ENCODE measurements at regions not wholly inside any gene's neighbourhood (a gene's known extent, or its start where the extent isn't known, plus 50 kb on each side); places are given as distances from the start of the nearest gene placed in this dataset.
"Not testable (repeated sequence)": the region's sequence is repeated elsewhere in the genome, so short reads cannot be mapped to it uniquely, and the experiment has no call there.

GRCh38 chr7:7005303-7005702, 177.0 kb upstream of the C1GALT1 start:
- TF ChIP-seq EZH2 (IDR thresholded peaks at IDR 0.05; ENCODE audit: borderline replicate concordance, low read depth, low read length, severe bottlenecking) (no peak), CTCF (IDR thresholded peaks at IDR 0.05; ENCODE audit: borderline replicate concordance, extremely low read depth, low read length, poor library complexity, severe bottlenecking) (no peak)
- H4K20me1 ChIP-seq (ENCODE audit: insufficient read depth, low read length) = no peaks in the 10 kb centered on the region
- ATAC-seq (ENCODE audit: insufficient read depth, low read depth) = no peak
- H3K27me3 ChIP-seq (ENCODE audit: insufficient read depth, low read length, poor library complexity) = peaks cover 10% of the 10 kb centered on the region
- H3K9ac ChIP-seq (ENCODE audit: low read depth, low read length) = no peak overlapping the region
- H3K27ac ChIP-seq (ENCODE audit: low read length) = no peak overlapping the region
- H3K4me1 ChIP-seq (ENCODE audit: insufficient read depth, low read length) = no peaks in the 10 kb centered on the region
- no peak overlapping the region for H2AFZ ChIP-seq (ENCODE audit: low read depth, low read length)
- no peaks in the 10 kb centered on the region for H3K9me3 ChIP-seq (ENCODE audit: insufficient read depth, low read length, severe bottlenecking)
- H3K4me2 ChIP-seq (ENCODE audit: insufficient read depth, low read length) = no peak overlapping the region
- no peaks in the 10 kb centered on the region for H3K79me2 ChIP-seq (ENCODE audit: insufficient read depth, low read length)
- no peak overlapping the region for H3K4me3 ChIP-seq (ENCODE audit: low read depth in 1 of 2, low read length in 2 of 2)
- DNase-seq = no peak
- no peaks in the 10 kb centered on the region for H3K36me3 ChIP-seq (ENCODE audit: insufficient read depth, low read length)

- H3K4me2 ChIP-seq (ENCODE audit: insufficient read depth, low read length); DNase-seq; H3K9ac ChIP-seq (ENCODE audit: low read depth, low read length); H3K4me3 ChIP-seq (ENCODE audit: low read depth in 1 of 2, low read length in 2 of 2); H2AFZ ChIP-seq (ENCODE audit: low read depth, low read length); H4K20me1 ChIP-seq (ENCODE audit: insufficient read depth, low read length); H3K36me3 ChIP-seq (ENCODE audit: insufficient read depth, low read length); H3K4me1 ChIP-seq (ENCODE audit: insufficient read depth, low read length); H3K79me2 ChIP-seq (ENCODE audit: insufficient read depth, low read length); H3K27ac ChIP-seq (ENCODE audit: low read length); ATAC-seq (ENCODE audit: insufficient read depth, low read depth); H3K27me3 ChIP-seq (ENCODE audit: insufficient read depth, low read length, poor library complexity); H3K9me3 ChIP-seq (ENCODE audit: insufficient read depth, low read length, severe bottlenecking): not testable (repeated sequence)
These were observed 176.4 kb upstream of the C1GALT1 start for GRCh38 chr7:7005949-7006348.

- not testable (repeated sequence) for DNase-seq; H3K79me2 ChIP-seq (ENCODE audit: insufficient read depth, low read length); H3K27me3 ChIP-seq (ENCODE audit: insufficient read depth, low read length, poor library complexity); H4K20me1 ChIP-seq (ENCODE audit: insufficient read depth, low read length); ATAC-seq (ENCODE audit: insufficient read depth, low read depth); H3K4me3 ChIP-seq (ENCODE audit: low read depth in 1 of 2, low read length in 2 of 2); H2AFZ ChIP-seq (ENCODE audit: low read depth, low read length); H3K9ac ChIP-seq (ENCODE audit: low read depth, low read length); H3K36me3 ChIP-seq (ENCODE audit: insufficient read depth, low read length); H3K4me1 ChIP-seq (ENCODE audit: insufficient read depth, low read length); H3K27ac ChIP-seq (ENCODE audit: low read length); H3K4me2 ChIP-seq (ENCODE audit: insufficient read depth, low read length); H3K9me3 ChIP-seq (ENCODE audit: insufficient read depth, low read length, severe bottlenecking)
These were observed 171.1 kb upstream of the C1GALT1 start for GRCh38 chr7:7011241-7011640.

GRCh38 chr7:7011751-7012150, 170.6 kb upstream of the C1GALT1 start:
- H3K79me2 ChIP-seq (ENCODE audit: insufficient read depth, low read length); ATAC-seq (ENCODE audit: insufficient read depth, low read depth); H4K20me1 ChIP-seq (ENCODE audit: insufficient read depth, low read length); H2AFZ ChIP-seq (ENCODE audit: low read depth, low read length); H3K36me3 ChIP-seq (ENCODE audit: insufficient read depth, low read length); H3K4me2 ChIP-seq (ENCODE audit: insufficient read depth, low read length); H3K9me3 ChIP-seq (ENCODE audit: insufficient read depth, low read length, severe bottlenecking); DNase-seq; H3K4me3 ChIP-seq (ENCODE audit: low read depth in 1 of 2, low read length in 2 of 2); H3K4me1 ChIP-seq (ENCODE audit: insufficient read depth, low read length); H3K9ac ChIP-seq (ENCODE audit: low read depth, low read length); H3K27ac ChIP-seq (ENCODE audit: low read length); H3K27me3 ChIP-seq (ENCODE audit: insufficient read depth, low read length, poor library complexity): not testable (repeated sequence)

GRCh38 chr7:7014827-7015595, 167.3 kb upstream of the C1GALT1 start:
- Histone ChIP-seq H3K4me2 (ENCODE audit: insufficient read depth, low read length) (no peak overlapping the region), H3K36me3 (ENCODE audit: insufficient read depth, low read length) (no peaks in the 10 kb centered on the region), H2AFZ (ENCODE audit: low read depth, low read length) (no peak overlapping the region), H3K4me3 (ENCODE audit: low read depth in 1 of 2, low read length in 2 of 2) (no peak overlapping the region), H3K27me3 (ENCODE audit: insufficient read depth, low read length, poor library complexity) (peaks cover 11% of the 10 kb centered on the region), H3K9ac (ENCODE audit: low read depth, low read length) (no peak overlapping the region), H4K20me1 (ENCODE audit: insufficient read depth, low read length) (no peaks in the 10 kb centered on the region), H3K4me1 (ENCODE audit: insufficient read depth, low read length) (no peaks in the 10 kb centered on the region), H3K27ac (ENCODE audit: low read length) (no peak overlapping the region), H3K9me3 (ENCODE audit: insufficient read depth, low read length, severe bottlenecking) (no peaks in the 10 kb centered on the region), H3K79me2 (ENCODE audit: insufficient read depth, low read length) (no peaks in the 10 kb centered on the region)
- ATAC-seq (ENCODE audit: insufficient read depth, low read depth) (no peak), DNase-seq (no peak)
- TF ChIP-seq EZH2 (IDR thresholded peaks at IDR 0.05; ENCODE audit: borderline replicate concordance, low read depth, low read length, severe bottlenecking) (no peak), CTCF (IDR thresholded peaks at IDR 0.05; ENCODE audit: borderline replicate concordance, extremely low read depth, low read length, poor library complexity, severe bottlenecking) (no peak)

Data from DND-41 (cell line).